Jurkat, Clone E6-1 (cell line): ENCODE measurements at regions not wholly inside any gene's neighbourhood (a gene's known extent, or its start where the extent isn't known, plus 50 kb on each side); places are given as distances from the start of the nearest gene placed in this dataset.

Source experiments
- DNase-seq: peaks from one replicate; pipeline ENCODE4 v3.0.0-alpha.2; 2011; ENCODE audit warnings: low read depth, low spot score
- H3K4me3 ChIP-seq: 2 replicates; pipeline ENCODE4 v1.5.1; 2011; ENCODE audit warnings: mild to moderate bottlenecking, low read length, control low read depth, moderate library complexity

DNA sequence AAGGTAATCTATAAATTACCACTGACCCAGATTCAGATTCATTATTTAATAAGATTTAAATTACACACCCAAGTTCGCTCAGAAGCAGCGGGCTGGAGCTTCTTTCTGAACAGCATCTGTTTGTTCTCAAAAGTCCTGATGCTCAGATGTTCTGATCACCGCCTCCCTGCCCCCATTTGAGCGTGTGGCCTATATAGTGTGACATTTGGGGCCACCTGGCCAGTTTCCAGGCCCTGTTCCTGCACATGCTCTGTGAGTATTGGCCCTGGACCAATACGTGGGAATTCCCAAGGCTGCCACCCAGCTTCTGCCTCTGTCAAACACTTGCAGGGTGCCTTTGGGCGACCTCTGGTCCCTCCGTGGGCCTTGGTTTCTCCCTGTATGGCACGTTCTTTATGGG is 228.8 kb downstream of the TFAP2C start:
- no peak for DNase-seq
- no peak overlapping the region for H3K4me3 ChIP-seq

DNA sequence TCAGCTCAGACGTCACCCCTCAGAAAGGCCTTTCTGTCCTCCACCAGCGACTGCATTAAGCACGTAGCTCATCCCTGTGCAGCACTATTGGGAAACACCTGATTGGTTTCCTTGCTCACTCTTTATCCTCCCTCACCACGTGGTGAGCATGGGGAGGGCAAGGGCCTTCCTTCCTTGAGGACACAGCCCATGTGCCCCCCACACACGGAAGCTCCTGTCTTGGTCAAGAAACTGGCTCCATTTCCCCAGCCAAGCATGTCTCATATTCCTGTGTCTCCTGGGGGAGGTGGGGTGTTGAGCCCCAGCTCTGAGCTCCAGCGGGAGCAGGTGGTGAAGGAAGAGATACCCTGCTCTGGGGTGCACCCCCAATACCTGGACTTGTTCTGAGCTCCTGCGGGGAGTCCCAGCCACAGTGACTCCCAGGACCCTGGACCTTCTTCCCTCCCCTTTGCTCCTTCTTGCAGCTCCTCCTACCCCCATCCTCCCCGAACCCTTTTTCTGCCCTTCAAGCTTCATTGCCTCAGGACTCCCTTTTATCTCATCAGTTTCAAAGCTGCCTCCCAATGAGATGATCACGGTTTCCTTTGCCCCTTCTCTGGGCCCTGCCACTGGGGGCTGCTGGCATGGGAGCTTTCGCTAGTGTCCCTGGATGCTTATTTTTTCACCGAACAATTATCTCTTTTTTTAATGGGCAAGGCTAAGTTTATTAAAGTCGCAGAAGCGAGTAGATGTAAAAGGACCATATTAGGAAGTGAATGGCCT is 230.1 kb downstream of the TFAP2C start:
- no peak overlapping the region for H3K4me3 ChIP-seq
- DNase-seq = no peak

DNA sequence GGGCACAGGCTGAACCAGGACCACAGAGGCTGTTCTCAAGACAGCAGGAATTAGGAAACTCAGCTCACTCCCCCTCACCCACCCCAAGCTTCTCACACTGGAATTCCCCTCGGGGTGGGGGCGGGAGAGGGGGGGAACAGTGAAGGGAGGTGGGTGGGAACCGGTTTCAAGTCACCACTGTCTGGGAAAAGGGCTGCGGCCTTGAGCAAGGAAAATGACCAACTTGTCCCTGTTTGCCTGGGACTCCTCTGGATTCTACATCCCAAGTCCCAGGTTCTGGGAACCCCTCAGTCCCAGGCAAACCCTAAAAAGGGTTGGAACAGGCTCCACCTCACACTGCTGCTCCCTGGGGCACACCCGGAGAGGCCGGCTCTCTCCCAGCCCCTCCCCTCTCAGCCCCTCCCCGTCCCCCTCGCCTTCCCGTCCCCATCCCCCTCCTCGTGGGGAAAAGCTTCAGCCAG is 230.7 kb downstream of the TFAP2C start:
- DNase-seq = no peak
- H3K4me3 ChIP-seq = no peak overlapping the region

DNA sequence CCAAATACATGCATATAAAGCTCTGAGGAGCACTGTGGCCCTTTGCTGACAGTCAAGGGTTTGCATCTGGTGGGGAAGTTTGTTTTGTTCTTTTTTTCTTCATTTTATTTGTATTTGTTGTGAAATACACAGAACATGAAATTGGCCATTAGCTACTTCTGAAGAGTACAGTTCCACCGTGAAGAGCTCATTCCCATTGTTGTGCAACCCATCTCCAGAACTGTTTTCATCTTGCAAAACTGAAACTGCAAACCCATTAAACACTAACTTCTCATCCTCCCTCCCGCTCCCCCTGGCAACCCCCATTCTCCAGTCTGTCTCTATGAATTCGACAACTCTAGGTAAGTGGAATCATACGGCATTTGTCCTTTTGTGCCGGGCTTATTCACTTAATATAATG is 231.3 kb downstream of the TFAP2C start:
- DNase-seq = no peak
- H3K4me3 ChIP-seq = no peak overlapping the region

DNA sequence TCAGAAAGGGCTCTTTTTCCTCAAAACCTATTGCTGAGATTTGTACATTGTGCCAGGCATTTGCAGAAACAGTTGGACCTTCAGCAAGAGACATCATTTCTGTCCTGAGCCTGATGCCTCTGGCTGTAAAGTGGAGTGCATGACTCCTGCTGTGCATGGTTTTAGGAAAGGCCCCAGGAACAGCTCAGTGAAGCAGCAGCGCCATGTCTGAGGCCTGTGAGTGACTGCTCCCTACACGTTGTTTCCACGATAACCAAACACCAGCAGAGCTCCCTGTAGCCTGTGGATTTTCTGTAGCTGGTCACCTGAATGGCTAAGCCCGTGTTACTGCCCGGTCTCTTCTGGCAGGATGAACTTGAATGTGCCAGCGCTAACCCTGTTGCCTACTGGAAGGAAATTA is 232.5 kb downstream of the TFAP2C start:
- no peak overlapping the region for H3K4me3 ChIP-seq
- DNase-seq = no peak

DNA sequence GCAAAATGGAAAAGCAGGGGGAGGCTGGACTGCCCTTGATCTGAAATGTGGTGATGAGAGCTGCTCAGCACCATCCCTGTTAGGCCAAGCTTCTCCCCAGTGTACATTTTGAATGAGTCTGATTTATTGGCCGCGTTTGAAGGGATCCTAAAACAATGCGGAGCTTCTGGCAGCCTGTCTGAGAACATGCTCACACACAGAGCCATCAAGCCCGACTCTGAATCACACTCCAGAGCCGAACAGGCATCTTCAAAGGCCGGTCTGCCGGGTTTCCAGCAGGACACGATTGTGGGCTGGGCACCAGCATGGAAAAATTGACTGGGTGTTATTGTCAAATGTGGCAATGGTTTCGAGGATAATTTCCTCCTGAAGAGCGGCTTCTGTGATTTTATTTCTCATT is 235.9 kb downstream of the TFAP2C start:
- no peak overlapping the region for H3K4me3 ChIP-seq
- no peak for DNase-seq

DNA sequence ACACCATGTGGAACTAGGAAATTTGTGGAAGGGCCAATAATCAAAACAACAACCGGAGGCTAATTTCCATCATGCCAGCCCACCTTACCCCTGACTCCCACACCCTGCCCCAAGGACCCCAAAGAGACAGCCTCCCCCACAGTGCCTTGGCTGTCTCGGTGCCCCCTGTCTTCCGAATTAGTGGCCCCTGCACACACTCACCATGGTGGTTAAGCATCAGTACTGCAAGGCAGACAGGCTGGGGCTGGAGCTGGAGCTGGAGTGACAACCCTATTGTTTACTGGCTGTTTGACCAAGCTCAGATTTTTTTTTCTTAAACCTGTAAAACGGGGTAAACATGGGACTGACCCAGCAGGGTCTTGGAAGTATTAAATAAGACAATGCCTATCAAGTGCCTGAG is 238.0 kb downstream of the TFAP2C start:
- H3K4me3 ChIP-seq = no peak overlapping the region
- no peak for DNase-seq

DNA sequence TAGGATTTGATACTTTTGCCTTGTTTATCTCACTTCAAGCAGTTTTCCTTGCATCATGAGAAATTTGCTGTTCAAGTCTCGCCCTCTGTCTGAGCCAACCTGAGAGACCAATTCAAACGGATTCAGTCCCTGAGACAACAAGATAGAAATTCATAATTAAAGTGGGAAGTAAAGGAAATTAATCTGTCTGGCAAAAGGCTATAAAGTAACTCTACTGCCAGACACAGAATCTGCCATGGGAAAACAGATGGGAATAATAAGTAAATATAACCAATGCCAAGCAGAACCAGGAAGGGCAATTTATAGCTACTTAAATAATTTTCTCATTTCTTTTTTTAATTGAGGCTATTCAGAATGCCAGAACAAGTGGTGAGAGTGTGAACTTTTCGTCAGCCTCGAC is 239.6 kb downstream of the TFAP2C start:
- DNase-seq = no peak
- H3K4me3 ChIP-seq = no peak overlapping the region

DNA sequence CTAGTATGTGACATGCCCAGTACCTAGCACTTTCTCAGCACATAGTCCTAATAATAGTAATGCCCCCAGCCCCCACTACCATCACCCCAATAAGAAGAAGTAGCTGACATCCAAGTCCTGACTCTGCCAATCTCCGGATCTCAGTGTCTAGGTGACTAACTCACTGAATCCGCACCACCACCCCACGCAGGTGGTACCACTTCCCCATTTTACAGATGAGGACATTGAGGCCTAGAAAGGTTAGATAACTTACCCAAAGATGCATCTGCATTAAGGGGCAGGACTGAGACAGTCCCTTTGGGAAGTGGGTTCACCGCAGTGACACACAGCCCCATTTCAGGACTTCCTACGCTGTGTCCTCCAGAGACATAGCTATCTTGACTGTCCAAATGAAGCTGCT is 241.2 kb downstream of the TFAP2C start:
- DNase-seq = no peak
- H3K4me3 ChIP-seq = no peak overlapping the region

DNA sequence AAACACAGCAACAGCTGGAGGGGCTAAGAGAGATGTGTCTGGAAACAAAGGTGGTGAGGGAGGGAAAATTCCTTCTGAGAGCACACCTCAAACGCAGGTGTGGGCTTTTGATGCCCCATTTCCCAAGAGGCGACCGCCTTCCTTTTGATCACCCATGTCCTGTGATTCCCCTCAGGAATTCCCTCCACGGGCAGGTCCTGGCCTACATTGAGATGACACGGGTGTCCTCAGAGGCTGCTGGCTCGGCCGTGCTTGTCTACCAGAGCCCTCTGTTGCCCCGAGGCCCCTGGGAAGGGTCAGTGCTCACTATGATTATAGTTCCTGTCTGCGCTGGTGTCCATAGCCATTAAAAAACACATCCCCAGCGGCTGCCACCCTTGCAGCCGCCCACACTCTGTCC is 242.6 kb downstream of the TFAP2C start:
- DNase-seq = no peak
- H3K4me3 ChIP-seq = no peak overlapping the region

DNA sequence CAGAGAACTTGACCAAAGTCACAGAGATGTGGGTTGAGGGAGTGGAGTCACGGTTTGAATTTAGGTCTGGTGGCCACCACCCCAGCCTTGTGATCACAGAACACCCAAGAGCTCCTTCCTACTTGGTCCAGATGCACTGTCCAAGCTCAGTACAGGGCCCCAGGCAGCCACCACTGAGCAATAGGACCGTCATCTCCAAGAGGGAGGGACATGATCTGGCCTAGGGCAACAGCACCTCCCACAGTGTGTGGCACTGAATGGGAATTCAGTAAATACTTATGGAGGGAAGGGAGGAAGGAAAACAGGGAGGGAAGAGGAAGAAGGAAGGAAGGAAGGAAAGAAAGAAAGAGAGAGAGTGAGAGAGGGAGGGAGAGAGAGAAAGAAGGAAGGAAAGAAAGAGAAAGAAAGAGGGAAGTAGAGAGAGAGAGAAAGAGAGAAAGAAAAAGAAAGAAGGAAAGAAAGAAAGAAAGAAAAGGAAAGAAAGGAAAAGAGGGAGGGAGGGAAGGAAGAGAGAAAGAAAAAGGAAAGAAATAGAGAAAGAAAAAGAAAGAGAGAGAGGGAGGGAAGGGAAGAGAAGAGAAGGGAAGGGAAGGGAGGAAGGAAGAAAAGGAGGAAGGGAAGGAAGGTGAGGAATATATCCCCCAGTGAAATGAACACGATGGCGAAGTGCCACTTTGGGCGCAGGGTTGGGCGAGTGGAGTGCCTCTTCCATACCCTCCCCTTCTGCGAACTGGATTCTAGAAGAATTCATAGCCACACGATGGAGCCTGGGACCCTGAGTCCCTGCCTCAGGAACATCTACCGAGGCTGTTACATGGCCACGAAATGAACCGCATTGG is 243.7 kb downstream of the TFAP2C start:
- H3K4me3 ChIP-seq = no peak overlapping the region
- DNase-seq = no peak

DNA sequence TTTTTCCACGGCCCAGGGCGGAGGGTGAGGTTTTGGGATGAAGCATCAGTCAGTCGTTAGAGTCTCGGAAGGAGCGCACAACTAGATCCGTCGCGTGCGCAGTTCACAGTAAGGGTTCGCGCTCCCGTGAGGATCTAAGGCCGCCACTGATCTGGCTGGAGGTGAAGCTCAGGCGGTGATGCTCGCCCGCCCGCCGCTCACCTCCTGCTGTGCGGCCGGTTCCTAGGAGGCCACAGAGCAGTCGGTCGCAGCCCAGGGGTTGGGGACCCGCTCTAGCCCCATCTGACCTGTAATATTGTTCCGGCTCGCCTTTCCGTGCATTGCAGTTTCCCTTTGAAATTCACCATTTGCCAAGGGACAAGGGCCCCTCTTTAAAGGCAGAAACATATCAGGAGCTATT is 244.7 kb downstream of the TFAP2C start:
- no peak overlapping the region for H3K4me3 ChIP-seq
- no peak for DNase-seq

DNA sequence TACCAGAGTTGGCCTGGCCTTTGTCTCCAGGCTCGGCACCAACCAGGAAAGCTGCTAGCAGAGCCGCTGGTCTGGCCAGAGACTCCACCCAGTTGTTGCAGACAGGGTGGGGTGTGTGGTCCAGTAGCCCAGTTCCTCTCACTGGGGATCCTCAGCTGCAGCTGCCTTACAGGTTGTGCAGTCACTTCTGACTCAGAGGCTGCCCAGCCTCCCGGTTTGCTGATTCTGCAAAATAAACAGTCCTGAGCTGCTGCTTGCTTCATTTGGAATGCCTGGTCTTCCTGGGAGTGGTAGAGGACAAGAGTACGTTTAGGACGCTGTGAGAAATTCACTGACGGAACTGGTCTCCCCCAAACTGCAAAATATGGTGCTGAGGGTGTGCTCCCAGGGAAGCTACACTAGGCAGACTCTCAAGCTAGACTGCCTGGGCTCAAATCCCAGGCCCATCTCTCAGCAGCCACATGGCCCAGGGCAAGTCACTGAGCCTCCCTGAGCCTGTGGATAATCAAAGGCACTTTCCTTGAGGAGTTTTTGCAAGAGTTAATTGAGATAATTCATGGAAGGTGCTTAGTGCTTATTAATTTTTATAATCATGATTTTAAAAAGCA is 246.1 kb downstream of the TFAP2C start:
- DNase-seq = no peak
- no peak overlapping the region for H3K4me3 ChIP-seq

DNA sequence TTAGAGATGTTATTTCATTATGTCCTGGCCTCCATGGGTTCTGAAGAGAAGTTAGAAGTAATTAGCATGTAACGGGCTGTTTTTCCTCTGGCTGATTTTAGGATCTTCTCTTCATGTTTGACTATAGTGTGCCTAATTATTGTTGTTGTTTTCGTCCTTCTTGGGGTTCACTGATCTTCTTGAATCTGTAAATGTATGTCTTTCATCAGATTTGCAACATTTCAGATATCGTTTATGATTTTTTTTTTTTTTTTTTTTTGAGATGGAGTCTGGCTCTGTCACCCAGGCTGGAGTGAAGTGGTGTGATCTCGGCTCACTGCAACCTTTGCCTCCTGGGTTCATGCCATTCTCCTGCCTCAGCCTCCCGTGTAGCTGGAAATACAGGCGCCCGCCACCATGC is 246.7 kb downstream of the TFAP2C start:
- no peak overlapping the region for H3K4me3 ChIP-seq
- DNase-seq = no peak

DNA sequence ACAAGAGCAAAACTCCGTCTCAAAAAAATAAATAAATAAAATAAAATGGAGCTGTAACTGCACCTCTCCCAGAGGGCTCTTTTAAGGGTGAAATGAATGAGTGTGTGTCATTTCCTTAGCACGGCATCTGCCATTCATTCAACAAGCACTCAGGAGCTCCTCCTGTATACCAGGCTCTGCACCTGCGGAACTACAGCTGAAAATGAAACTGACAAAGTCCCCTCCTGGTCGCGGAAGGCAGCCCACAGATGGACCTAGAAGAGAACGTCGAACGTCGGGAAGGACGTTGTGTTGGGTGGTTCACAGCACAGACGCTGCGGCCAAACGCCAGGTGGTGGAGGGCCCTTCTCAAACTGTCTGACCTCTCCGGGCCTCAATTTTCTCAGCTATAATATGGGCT is 256.4 kb downstream of the TFAP2C start:
- no peak for DNase-seq
- no peak overlapping the region for H3K4me3 ChIP-seq

DNA sequence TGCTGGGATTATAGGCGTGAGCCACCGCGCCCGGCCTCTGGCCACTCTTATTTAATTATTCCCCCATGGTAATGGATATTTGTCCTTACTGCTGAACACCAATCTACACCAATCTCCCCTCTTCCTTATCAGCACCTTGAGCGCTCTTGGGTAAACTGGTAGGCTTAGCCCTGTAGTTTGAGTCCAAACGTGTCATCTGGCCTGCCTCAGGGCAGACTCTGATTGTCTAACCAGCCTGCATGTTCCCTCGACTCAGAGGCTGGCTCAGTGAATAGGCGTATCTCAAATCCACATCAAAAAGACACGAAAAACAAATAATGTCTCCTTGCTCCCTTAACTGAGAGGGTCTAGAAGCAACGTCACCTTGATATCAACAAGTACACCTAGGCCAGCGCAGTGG is 260.9 kb downstream of the TFAP2C start:
- DNase-seq = no peak
- H3K4me3 ChIP-seq = no peak overlapping the region

DNA sequence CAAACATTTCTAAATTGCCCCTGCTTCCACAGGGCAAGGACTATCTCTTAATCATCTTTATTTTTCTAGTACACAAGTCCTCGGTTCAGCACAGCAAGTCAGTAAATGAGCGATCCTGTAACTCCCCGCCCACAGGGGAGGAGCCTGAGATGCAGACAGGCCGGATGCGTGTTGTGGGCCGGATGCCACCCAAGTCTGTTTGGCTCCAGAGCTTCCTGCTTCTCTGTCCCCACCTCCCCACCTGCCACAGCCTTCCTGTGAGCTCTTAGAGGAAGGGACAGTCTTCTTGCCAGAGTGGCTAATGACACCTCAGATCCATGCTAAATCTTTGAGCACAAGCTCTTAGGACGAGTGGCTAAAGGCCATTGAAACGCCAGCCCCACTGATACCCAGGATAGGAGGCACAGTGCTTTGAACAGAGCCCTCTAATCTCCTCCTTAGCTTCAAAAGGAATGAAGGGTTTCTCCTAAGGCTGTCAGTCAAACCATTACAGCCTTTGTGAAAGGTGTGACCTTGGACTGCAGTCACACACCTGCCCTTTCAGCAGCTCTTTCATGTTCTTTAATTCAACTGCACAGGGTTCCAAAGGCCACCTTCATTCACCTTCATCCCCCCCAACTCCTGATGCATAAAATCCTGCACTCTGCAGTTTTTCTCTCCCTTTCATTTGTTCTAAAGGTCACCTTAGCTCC is 264.3 kb downstream of the TFAP2C start:
- H3K4me3 ChIP-seq = no peak overlapping the region
- DNase-seq = peak; percentile 95

DNA sequence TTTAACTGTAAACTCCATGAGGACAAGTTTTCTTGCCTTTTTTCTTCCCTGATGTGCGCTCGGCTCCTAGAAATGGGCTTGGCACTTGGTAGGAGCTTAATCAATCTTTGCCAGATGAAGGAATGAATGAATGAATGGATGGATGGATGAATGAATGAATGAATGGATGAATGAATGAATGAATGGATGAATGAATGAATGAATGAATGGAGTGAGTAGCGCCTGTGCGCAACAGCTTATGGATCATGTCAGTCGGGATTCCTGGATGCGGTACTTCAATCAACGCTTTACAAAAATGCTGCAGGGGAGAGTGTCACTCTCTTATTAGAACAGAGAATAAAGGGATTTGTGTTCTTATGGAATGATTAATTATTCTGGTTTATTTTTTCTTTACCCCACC is 267.3 kb downstream of the TFAP2C start:
- DNase-seq = no peak

DNA sequence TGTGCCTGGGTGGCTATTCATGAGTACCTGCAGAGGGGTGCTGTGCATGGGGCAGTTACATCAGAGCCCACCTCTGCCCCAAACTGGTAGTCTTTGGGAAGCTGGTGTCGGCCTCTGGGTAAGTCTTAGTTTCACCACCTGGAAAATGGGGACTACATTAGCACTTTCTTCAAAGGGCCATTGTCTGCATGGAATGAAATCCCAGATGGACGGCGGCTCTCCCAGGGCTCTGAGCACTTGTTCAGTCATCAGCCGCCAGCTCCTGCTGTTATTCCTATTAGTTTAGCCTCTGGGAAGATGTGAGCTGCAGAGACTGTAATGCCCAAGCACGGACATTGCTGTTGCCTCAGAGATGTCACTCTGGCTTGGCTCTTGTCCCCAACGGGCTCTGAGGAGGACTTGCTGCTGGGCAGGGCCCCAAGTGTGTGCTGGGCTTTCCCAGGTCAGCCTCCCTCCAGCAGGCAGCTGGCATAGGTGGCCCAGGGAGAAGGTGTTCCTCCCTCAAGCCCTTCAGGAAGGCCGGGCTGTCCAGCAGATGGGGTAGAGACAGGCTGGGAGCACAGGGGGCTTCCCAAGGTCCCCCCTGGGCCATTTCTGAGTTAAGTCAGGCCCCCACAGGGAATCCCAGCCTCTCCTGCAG is 268.3 kb downstream of the TFAP2C start:
- DNase-seq = no peak
- no peak overlapping the region for H3K4me3 ChIP-seq

More for the DNA sequence above, 267.3 kb downstream of the TFAP2C start:
- H3K4me3 ChIP-seq = no peak overlapping the region
